DMS114 treated with DMSO at 0.1 percent for 48 hours (cell line): ENCODE measurements at regions not wholly inside any gene's neighbourhood (a gene's known extent, or its start where the extent isn't known, plus 50 kb on each side); places are given as distances from the start of the nearest gene placed in this dataset.
"Not testable (repeated sequence)": the region's sequence is repeated elsewhere in the genome, so short reads cannot be mapped to it uniquely, and the experiment has no call there.

Experiments
- DNase-seq: peaks from one replicate; lab custom pipeline; 2025; ENCODE audit not compliant: unreplicated experiment; lab: John Stamatoyannopoulos, UW

DNA sequence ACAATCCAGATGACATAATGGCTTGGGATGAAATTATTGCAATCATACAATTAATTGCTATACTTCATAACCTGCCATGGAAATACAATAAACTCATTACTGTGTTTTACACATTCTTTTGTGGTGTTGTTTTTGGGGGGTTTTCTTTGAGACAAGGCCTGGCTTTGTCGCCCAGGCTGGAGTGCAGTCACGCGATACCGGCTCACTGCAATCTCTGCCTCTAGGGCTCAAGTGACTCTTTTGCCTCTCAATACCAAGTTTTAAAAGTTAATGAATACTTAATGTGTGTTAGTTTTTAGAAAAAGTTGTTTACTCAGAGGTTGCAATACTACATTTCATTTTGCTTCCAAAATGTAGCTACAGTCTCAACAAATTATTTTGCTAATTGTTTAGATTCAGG lies 598.4 kb downstream of the CHSY3 start:
- no peak for DNase-seq

GRCh38 chr5:130501151-130501865 lies 597.0 kb downstream of the CHSY3 start:
- no peak for DNase-seq

- DNase-seq, result not testable (repeated sequence)
Observed at GRCh38 chr5:130500495-130500894, 596.2 kb downstream of the CHSY3 start.

DNA sequence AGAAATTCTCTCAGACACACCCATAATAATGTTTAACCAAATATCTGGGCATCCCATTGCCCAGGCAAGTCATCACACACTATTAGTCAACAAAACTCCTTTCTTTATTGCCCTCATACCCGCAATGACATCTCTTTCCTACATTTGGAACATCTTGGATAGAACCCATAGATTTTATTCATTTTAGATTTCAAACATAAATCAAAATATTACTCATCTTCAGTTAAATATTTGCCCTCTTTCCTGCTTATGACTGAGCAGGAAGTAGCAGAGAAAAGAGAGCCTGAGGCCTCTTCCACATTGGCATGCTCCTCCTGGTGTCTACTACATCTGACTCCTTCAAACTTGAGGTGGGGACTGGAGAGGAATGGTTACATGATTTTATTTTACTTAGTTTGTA lies 592.0 kb downstream of the CHSY3 start:
- DNase-seq, result no peak

- DNase-seq, result no peak
Observed at GRCh38 chr5:130488252-130488651, 584.0 kb downstream of the CHSY3 start.

GRCh38 chr5:130479045-130479804 lies 575.0 kb downstream of the CHSY3 start:
- DNase-seq, result no peak

- no peak for DNase-seq
Observed at GRCh38 chr5:130476325-130476724, 572.1 kb downstream of the CHSY3 start.

- DNase-seq, result no peak
Observed at GRCh38 chr5:130462516-130462915, 558.3 kb downstream of the CHSY3 start.

- no peak for DNase-seq
Observed at GRCh38 chr5:130455175-130455574, 550.9 kb downstream of the CHSY3 start.

- no peak for DNase-seq
Observed at GRCh38 chr5:130452744-130453143, 548.5 kb downstream of the CHSY3 start.

DNA sequence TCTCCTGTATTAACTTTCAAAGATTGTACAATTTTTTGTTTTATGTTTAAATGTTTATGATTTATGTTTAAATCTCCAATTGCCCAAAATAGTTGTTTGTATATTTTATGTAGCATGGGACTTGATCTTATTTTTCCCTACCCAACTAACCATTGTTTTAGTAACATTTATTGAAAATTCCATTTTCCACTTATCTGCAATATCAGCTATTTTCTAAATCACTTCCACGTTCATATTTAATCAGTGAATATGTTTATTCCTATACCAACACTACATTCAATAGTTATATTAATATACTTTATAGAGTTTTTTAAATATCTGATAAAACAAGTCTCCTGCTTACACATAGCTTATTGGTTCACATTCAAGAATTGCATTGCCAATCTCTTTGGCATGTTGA lies 532.2 kb downstream of the CHSY3 start:
- no peak for DNase-seq

- no peak for DNase-seq
Observed at GRCh38 chr5:130427222-130427955, 523.1 kb downstream of the CHSY3 start.

- DNase-seq, result no peak
Observed at GRCh38 chr5:130425424-130425823, 521.2 kb downstream of the CHSY3 start.

- DNase-seq, result no peak
Observed at GRCh38 chr5:130424341-130424740, 520.1 kb downstream of the CHSY3 start.

DNA sequence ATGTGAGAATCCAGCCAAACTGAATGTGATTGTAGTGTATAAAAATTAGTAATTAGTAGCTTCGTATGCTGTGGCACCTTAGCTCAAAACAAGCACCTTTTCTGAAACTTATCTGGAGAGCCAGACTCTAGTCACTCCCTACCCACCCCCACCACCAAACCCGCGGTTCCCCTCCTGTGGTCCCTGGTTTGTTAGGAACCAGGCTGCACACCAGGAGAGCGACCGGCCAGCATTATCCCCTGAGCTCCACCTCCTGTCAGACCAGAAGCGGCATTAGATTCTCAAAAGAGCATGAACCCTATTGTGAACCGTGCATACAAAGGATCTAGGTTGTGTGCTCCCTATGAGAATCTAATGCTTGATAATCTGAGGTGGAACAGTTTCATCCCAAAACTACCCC lies 498.6 kb downstream of the CHSY3 start:
- no peak for DNase-seq

DNA sequence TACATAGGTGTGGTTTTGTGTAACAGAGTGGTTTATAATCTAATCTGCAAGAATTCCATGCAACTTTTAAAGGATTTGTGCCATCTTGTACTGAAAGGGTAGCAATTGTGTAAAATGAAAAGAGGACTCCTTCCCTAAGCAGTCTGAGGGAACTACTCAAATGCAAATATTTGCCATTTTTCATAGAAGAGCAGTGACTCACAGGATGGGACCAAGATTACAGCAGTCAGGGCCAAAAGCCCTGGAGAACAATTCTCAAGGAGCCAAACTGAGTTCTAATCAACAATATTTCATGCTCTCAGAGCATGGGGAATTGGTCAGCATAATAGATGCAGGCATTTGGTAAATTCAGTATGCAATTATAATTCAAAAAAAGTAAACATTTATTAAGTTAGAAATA lies 495.8 kb downstream of the CHSY3 start:
- DNase-seq, result no peak

GRCh38 chr5:130398825-130399224 lies 494.6 kb downstream of the CHSY3 start:
- DNase-seq, result no peak

GRCh38 chr5:130397727-130398126 lies 493.5 kb downstream of the CHSY3 start:
- DNase-seq, result not testable (repeated sequence)

- no peak for DNase-seq
Observed at GRCh38 chr5:130397132-130397531, 492.9 kb downstream of the CHSY3 start.

GRCh38 chr5:130391727-130392264 lies 487.5 kb downstream of the CHSY3 start:
- not testable (repeated sequence) for DNase-seq

DNA sequence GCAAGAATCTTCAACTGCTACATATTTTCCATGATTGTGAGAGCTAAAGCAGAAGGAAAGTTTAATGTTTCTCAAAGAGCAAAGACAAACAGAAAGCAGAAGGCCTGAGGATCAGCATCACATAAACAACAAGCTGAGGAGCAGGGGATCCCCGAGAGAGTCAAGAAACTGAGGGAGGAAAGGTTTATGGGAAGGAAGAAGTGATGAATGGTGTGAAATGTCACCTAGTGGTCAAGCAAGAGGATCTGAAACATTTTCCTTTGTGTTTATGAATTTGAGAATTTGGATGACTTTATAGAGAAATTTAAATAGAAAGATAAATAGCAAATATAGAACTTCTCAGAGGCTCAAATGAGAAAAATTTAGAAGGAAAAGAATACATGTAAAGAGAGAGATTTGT lies 481.9 kb downstream of the CHSY3 start:
- DNase-seq, result no peak

- no peak for DNase-seq
Observed at GRCh38 chr5:130385656-130386055, 481.4 kb downstream of the CHSY3 start.
